ENCODE measurements at regions not wholly inside any gene's neighbourhood (a gene's known extent, or its start where the extent isn't known, plus 50 kb on each side); places are given as distances from the start of the nearest gene placed in this dataset.

DNA sequence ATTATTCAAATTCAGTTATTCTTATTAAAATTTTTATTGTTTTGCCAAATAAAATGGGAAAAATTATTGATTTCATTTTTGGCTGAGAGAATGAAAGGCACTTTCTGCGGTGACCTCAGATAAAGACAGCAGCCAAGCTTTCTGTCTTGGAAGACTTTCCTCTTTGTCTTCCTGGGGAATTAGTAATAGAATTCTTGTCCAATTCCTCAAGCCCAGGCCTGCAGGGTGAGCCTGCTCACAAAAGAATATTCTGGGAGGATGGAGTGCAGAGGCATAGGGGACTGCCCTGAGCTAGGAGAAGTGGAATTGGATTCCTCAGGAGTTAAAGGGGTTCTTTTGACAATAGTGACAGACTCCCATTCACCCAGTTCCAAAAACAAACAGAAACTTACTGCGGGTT, 614.5 kb upstream of the ADGRL2 start (continued):
- no peak for TF ChIP-seq CBX5 (IDR thresholded peaks at IDR 0.05; ENCODE audit: low read depth, low read length)

DNA sequence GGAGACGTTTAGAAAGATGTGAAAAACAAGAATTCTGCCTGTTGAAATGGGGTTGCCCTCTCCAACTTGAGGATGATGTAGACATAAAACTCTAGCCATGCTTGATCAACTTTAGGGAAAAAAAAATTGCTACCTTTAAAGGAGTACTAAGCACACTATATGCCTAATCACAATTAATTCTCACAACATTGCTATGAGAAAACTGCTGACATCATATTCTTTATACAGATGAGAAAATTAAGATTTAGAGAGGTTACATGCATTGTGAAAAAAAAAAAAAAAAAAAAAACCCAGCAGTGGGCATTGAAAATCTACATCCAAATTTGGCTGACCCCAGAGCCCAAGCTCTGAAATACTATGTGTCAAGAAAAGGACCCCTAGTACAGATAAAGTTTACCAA, 617.2 kb upstream of the ADGRL2 start:
- H3K79me2 ChIP-seq (ENCODE audit: control insufficient read depth in 1 of 2, insufficient read depth in 2 of 2, low read length in 2 of 2): no peaks in the 10 kb centered on the region
- no peak overlapping the region for H3K4ac ChIP-seq (replicated peaks; ENCODE audit: insufficient read length, low read depth, low read length)
- DNase-seq (ENCODE audit: low read depth in 1 of 2, low spot score in 2 of 2): no peak
- H3K14ac ChIP-seq (ENCODE audit: insufficient read length): no peak overlapping the region
- WGBS, 2 experiments (ENCODE audit: extremely low coverage in 1 of 2, insufficient coverage in 1 of 2, insufficient read length in 1 of 2, insufficient replicate concordance in 2 of 2, low coverage in 1 of 2, low lambda C conversion rate in 2 of 2, missing lambda C conversion rate in 1 of 2): 80% methylated on average over 1 of the region's 1 CpG; no CpG with 5 or more reads in 1 of the 2 experiments
- no peak overlapping the region for H3K4me2 ChIP-seq (ENCODE audit: insufficient read depth in 1 of 2, low read depth in 2 of 2, low read length in 2 of 2)
- no peak overlapping the region for H2BK15ac ChIP-seq (ENCODE audit: low read length)
- no peaks in the 10 kb centered on the region for H3K36me3 ChIP-seq (ENCODE audit: control insufficient read depth in 2 of 4, insufficient read depth in 4 of 4, low read length in 3 of 4)
- H4K5ac ChIP-seq (ENCODE audit: insufficient read length, low read depth, low read length): no peak overlapping the region
- no peaks in the 10 kb centered on the region for H4K20me1 ChIP-seq (replicated peaks in 1 of 2; ENCODE audit: control insufficient read depth in 1 of 2, insufficient read depth in 2 of 2, low read length in 2 of 2)
- FAIRE-seq: no peak
- no peak overlapping the region for H3K18ac ChIP-seq (ENCODE audit: extremely low read depth, low read length)
- H4K91ac ChIP-seq (replicated peaks; ENCODE audit: insufficient read length, low read length): no peak overlapping the region
- no peak overlapping the region for H4K8ac ChIP-seq (ENCODE audit: extremely low read depth, insufficient read depth, low read length)
- H2BK120ac ChIP-seq (replicated peaks; ENCODE audit: low read depth, low read length): no peak overlapping the region
- H2BK12ac ChIP-seq (ENCODE audit: low read depth, low read length): no peak overlapping the region
- no peak overlapping the region for H3K9ac ChIP-seq (replicated peaks in 1 of 4; ENCODE audit: extremely low read depth in 1 of 4, low read depth in 3 of 4, low read length in 3 of 4)
- no peaks in the 10 kb centered on the region for H3K79me1 ChIP-seq (ENCODE audit: low read depth, low read length)
- H3K4me3 ChIP-seq (ENCODE audit: extremely low read depth in 1 of 4, insufficient read depth in 2 of 4, low read depth in 3 of 4, low read length in 4 of 4): no peak overlapping the region
- H2AK5ac ChIP-seq (ENCODE audit: low read depth, low read length): no peak overlapping the region
- no peak overlapping the region for H3K23ac ChIP-seq (ENCODE audit: insufficient read length)
- H3K23me2 ChIP-seq (ENCODE audit: low read depth, low read length): no peaks in the 10 kb centered on the region
- POLR2A ChIA-PET (ENCODE audit: partially characterized antibody): no interaction called here
- no peak overlapping the region for H3K56ac ChIP-seq (replicated peaks; ENCODE audit: insufficient read length, low read depth, low read length)
- no peak overlapping the region for H2BK20ac ChIP-seq (ENCODE audit: low read length)
- CTCF ChIA-PET (ENCODE audit: partially characterized antibody): no interaction called here
- H3K27me3 ChIP-seq (replicated peaks in 1 of 4; ENCODE audit: control insufficient read depth in 3 of 4, extremely low read depth in 1 of 4, insufficient read depth in 3 of 4, low read length in 3 of 4): no peaks in the 10 kb centered on the region
- H2BK5ac ChIP-seq (ENCODE audit: low read depth, low read length): no peak overlapping the region
- H3K9me3 ChIP-seq (ENCODE audit: insufficient read depth in 2 of 2, low read depth in 1 of 2, low read length in 1 of 2): peaks cover 5% of the 10 kb centered on the region in 2 experiments; a peak in 3 of 4 replicates
- no peak overlapping the region for H3K27ac ChIP-seq (ENCODE audit: low read depth, low read length)
- H3K4me1 ChIP-seq (replicated peaks in 1 of 4; ENCODE audit: control insufficient read depth in 3 of 4, insufficient read depth in 4 of 4, low read length in 3 of 4): no peaks in the 10 kb centered on the region
- no peak overlapping the region for H2AFZ ChIP-seq (ENCODE audit: low read length)
- no peak for TF ChIP-seq MAFK (IDR thresholded peaks at IDR 0.05; ENCODE audit: low read depth, low read length)
- no peak for TF ChIP-seq POU5F1 (IDR thresholded peaks at IDR 0.05; ENCODE audit: low read depth, low read length)
- TF ChIP-seq JUN (IDR thresholded peaks at IDR 0.05; ENCODE audit: low read depth, low read length): no peak
- TF ChIP-seq, protein P1, sequence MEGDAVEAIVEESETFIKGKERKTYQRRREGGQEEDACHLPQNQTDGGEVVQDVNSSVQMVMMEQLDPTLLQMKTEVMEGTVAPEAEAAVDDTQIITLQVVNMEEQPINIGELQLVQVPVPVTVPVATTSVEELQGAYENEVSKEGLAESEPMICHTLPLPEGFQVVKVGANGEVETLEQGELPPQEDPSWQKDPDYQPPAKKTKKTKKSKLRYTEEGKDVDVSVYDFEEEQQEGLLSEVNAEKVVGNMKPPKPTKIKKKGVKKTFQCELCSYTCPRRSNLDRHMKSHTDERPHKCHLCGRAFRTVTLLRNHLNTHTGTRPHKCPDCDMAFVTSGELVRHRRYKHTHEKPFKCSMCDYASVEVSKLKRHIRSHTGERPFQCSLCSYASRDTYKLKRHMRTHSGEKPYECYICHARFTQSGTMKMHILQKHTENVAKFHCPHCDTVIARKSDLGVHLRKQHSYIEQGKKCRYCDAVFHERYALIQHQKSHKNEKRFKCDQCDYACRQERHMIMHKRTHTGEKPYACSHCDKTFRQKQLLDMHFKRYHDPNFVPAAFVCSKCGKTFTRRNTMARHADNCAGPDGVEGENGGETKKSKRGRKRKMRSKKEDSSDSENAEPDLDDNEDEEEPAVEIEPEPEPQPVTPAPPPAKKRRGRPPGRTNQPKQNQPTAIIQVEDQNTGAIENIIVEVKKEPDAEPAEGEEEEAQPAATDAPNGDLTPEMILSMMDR (IDR thresholded peaks at IDR 0.05; ENCODE audit: control extremely low read depth in 1 of 3, insufficient read depth in 1 of 3, low read depth in 1 of 3, low read length in 3 of 3): no peak
- TF ChIP-seq JUND (IDR thresholded peaks at IDR 0.05; ENCODE audit: low read length): no peak
- TF ChIP-seq SAP30 (IDR thresholded peaks at IDR 0.05; ENCODE audit: insufficient read depth, insufficient replicate concordance, low read length): no peak
- no peak for TF ChIP-seq SIRT6 (IDR thresholded peaks at IDR 0.05; ENCODE audit: low read length)

Data from H1 (cell line).